HEK293 (cell line): ENCODE measurements at regions not wholly inside any gene's neighbourhood (a gene's known extent, or its start where the extent isn't known, plus 50 kb on each side); places are given as distances from the start of the nearest gene placed in this dataset.

ENCODE experiments used
- CTCF ChIP-seq: fragments of 450-650 bp; formaldehyde crosslinking; IDR thresholded peaks from 2 replicates; pipeline ENCODE4 v1.5.1; 2016; ENCODE audit warnings: missing biosample characterization, missing genetic modification characterization
- PATZ1 ChIP-seq: fragments of 450-650 bp; formaldehyde crosslinking; IDR thresholded peaks from 2 replicates; pipeline ENCODE4 v1.5.1; 2016; ENCODE audit warnings: missing biosample characterization, missing genetic modification characterization
- SALL2 ChIP-seq: fragments of 450-650 bp; formaldehyde crosslinking; IDR thresholded peaks from 2 replicates; pipeline ENCODE4 v1.5.0; 2017; ENCODE audit warnings: missing biosample characterization, mild to moderate bottlenecking, missing genetic modification characterization, borderline replicate concordance

DNA sequence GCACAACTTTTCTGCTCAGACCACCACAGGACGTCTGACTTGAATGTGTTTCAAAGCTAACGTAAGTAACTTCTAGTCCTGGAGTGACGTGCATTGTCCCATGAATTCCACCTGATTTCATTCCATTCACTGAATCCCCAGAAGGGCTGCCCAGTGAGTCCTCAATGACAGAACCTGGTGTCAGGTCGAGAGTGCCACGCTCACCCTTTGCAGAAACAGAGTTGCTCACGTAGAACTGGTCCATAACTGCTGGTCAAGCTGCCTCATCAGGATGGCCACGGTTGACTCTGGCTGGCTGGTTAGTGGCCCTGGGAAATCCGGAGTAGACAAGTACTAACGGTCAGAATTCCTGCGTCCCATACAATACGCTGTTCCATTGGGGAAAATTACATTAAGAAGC lies 50.6 kb upstream of the UBE3C start:
- TF ChIP-seq SALL2 (tag by site-specific recombination) (no peak), PATZ1 (tag by site-specific recombination) (no peak), CTCF (no peak)
